Thoracic aorta (tissue), 2 donors: ENCODE measurements at regions not wholly inside any gene's neighbourhood (a gene's known extent, or its start where the extent isn't known, plus 50 kb on each side); places are given as distances from the start of the nearest gene placed in this dataset.

ENCODE experiments used
- ATAC-seq: fragments of 150-250 bp; one replicate; pipeline ENCODE4 v1.8.0; 2017; ENCODE audit warnings: low read depth; ENCODE audit not compliant: insufficient number of reproducible peaks, low FRiP score
- DNase-seq: peaks from one replicate; pipeline ENCODE4 v3.0.0-alpha.2; 2020; ENCODE audit warnings: low spot score
- H3K27ac ChIP-seq, 2 donors: fragments of 200-600 bp; sonication (generic); 1 replicate in 1 of 2; 2 replicates in 1 of 2; pipeline ENCODE4 v1.5.1; 2016; ENCODE audit warnings: mild to moderate bottlenecking in 2 of 2, moderate library complexity in 2 of 2
- H3K27me3 ChIP-seq: fragments of 200-600 bp; sonication (generic); replicated peaks from 2 replicates; pipeline ENCODE4 v1.6.0; 2016; ENCODE audit warnings: mild to moderate bottlenecking; ENCODE audit not compliant: insufficient read depth
- H3K36me3 ChIP-seq: fragments of 200-600 bp; sonication (generic); one replicate; pipeline ENCODE4 v1.5.1; 2016
- H3K4me1 ChIP-seq, 2 donors: fragments of 200-600 bp; sonication (generic); 1 replicate in 1 of 2; 2 replicates in 1 of 2; pipeline versions ENCODE4 v1.5.1 to v1.6.0; 2016; ENCODE audit warnings: low read depth in 2 of 2, mild to moderate bottlenecking in 1 of 2; ENCODE audit not compliant: control insufficient read depth in 1 of 2
- H3K4me3 ChIP-seq: fragments of 200-600 bp; sonication (generic); 2 replicates; pipeline ENCODE4 v1.5.1; 2016; ENCODE audit warnings: mild to moderate bottlenecking
- H3K9me3 ChIP-seq: fragments of 200-600 bp; sonication (generic); 2 replicates; pipeline ENCODE4 v1.5.1; 2016
- CTCF ChIP-seq: fragments of 200-600 bp; sonication (generic); IDR thresholded peaks from one replicate; pipeline ENCODE4 v1.5.1; 2019; ENCODE audit warnings: antibody characterized with exemption

GRCh38 chr11:109304159-109304558, 117.8 kb upstream of the C11orf87 start:
- no peak overlapping the region for H3K27ac ChIP-seq
- no peaks in the 10 kb centered on the region for H3K27me3 ChIP-seq
- TF ChIP-seq CTCF: no peak
- ATAC-seq: no peak
- no peak for DNase-seq
- H3K36me3 ChIP-seq: no peaks in the 10 kb centered on the region
- no peaks in the 10 kb centered on the region for H3K9me3 ChIP-seq
- no peaks in the 10 kb centered on the region for H3K4me1 ChIP-seq
- H3K4me3 ChIP-seq: no peak overlapping the region

- no peaks in the 10 kb centered on the region for H3K36me3 ChIP-seq
- no peak overlapping the region for H3K4me3 ChIP-seq
- H3K4me1 ChIP-seq: no peaks in the 10 kb centered on the region
- no peak for ATAC-seq
- no peak for TF ChIP-seq CTCF
- DNase-seq: no peak
- H3K27me3 ChIP-seq: no peaks in the 10 kb centered on the region
- H3K9me3 ChIP-seq: no peaks in the 10 kb centered on the region
- H3K27ac ChIP-seq: no peak overlapping the region
Observed at GRCh38 chr11:109305009-109305408, 117.0 kb upstream of the C11orf87 start.

GRCh38 chr11:109306322-109306721, 115.7 kb upstream of the C11orf87 start:
- H3K4me1 ChIP-seq: no peaks in the 10 kb centered on the region
- no peak overlapping the region for H3K27ac ChIP-seq
- no peaks in the 10 kb centered on the region for H3K27me3 ChIP-seq
- H3K4me3 ChIP-seq: no peak overlapping the region
- no peaks in the 10 kb centered on the region for H3K9me3 ChIP-seq
- ATAC-seq (no peak), DNase-seq (no peak)
- H3K36me3 ChIP-seq: no peaks in the 10 kb centered on the region
- no peak for TF ChIP-seq CTCF

- DNase-seq (no peak), ATAC-seq (no peak)
- Histone ChIP-seq H3K27ac (no peak overlapping the region), H3K4me3 (no peak overlapping the region), H3K4me1 (no peaks in the 10 kb centered on the region), H3K9me3 (no peaks in the 10 kb centered on the region), H3K36me3 (no peaks in the 10 kb centered on the region), H3K27me3 (no peaks in the 10 kb centered on the region)
- no peak for TF ChIP-seq CTCF
Observed at GRCh38 chr11:109307366-109307765, 114.6 kb upstream of the C11orf87 start.

- ATAC-seq: no peak
- TF ChIP-seq CTCF: no peak
- Histone ChIP-seq H3K36me3 (no peaks in the 10 kb centered on the region), H3K27ac (no peak overlapping the region), H3K9me3 (no peaks in the 10 kb centered on the region), H3K27me3 (no peaks in the 10 kb centered on the region), H3K4me1 (no peaks in the 10 kb centered on the region), H3K4me3 (no peak overlapping the region)
- no peak for DNase-seq
Observed at GRCh38 chr11:109308551-109308950, 113.4 kb upstream of the C11orf87 start.
